HCT116 (cell line): ENCODE measurements at regions not wholly inside any gene's neighbourhood (a gene's known extent, or its start where the extent isn't known, plus 50 kb on each side); places are given as distances from the start of the nearest gene placed in this dataset.

ENCODE experiments used
- ATAC-seq: fragments of 200-7000 bp; cut with Tn5 transposase; 2 replicates; pipeline ENCODE4 v1.9.1; 2020; ENCODE audit warnings: mild to moderate bottlenecking, moderate library complexity
- BruUV-seq: library from RNA; stranded (reverse); fragments of 400-500 nt; replicated peaks from 2 replicates; lab custom pipeline; 2021; lab: Mats Ljungman, UMichigan
- CTCF ChIA-PET: fragments of 300-600 bp; sonication (Branson Sonifier 250); formaldehyde crosslinking; loops from one replicate; lab custom pipeline; 2021; ENCODE audit warnings: antibody characterized with exemption; lab: Charles Lee
- POLR2A ChIA-PET: fragments of 300-600, 350-600 bp; sonication (Branson Sonifier 250); formaldehyde crosslinking; loops from one replicate; lab custom pipeline; 2021; ENCODE audit warnings: antibody characterized with exemption; lab: Charles Lee
- RAD21 ChIA-PET, 2 experiments: fragments of 300-600 bp; sonication (Branson Sonifier 250); formaldehyde crosslinking; loops; one replicate each; lab custom pipeline; 2023; ENCODE audit warnings: low total read pairs in 2 of 2; ENCODE audit not compliant: uncharacterized antibody in 2 of 2, unreplicated experiment in 2 of 2, low non-redundant PET in 1 of 2; lab: Charles Lee
- DNase-seq: peaks from one replicate; pipeline ENCODE4 v3.0.0-alpha.2; 2010; ENCODE audit warnings: low read depth, low spot score
- H2AFZ ChIP-seq: fragments of 200-600 bp; shearing (Covaris generic), sonication (generic); 2 replicates; pipeline ENCODE4 v1.6.1; 2017; ENCODE audit warnings: low read depth, mixed run types, mixed read lengths, antibody characterized with exemption, low read length; ENCODE audit not compliant: poor library complexity, severe bottlenecking
- H3K27ac ChIP-seq: 2 replicates; pipeline ENCODE4 v1.5.1; 2012; ENCODE audit warnings: low read depth, low read length
- H3K27me3 ChIP-seq: fragments of 200-600 bp; sonication (generic); 2 replicates; pipeline ENCODE4 v1.6.1; 2016; ENCODE audit warnings: mixed run types, low read length, mixed read lengths; ENCODE audit not compliant: insufficient read depth
- H3K36me3 ChIP-seq, 2 experiments: fragments of 200-500 bp in 1 of 2; fragments of 200-600 bp in 1 of 2; sonication (Bioruptor generic) in 1 of 2; sonication (generic) in 1 of 2; 2 replicates each; pipeline versions ENCODE4 v1.5.1 to v1.6.1; 2014 to 2016; ENCODE audit warnings: low read length in 2 of 2, inconsistent platforms in 1 of 2, mixed read lengths in 1 of 2, mixed run types in 1 of 2; ENCODE audit not compliant: insufficient read depth in 2 of 2, control insufficient read depth in 1 of 2
- H3K4me1 ChIP-seq, 2 experiments: fragments of 200-600 bp in 1 of 2; sonication (generic) in 1 of 2; 2 replicates each; pipeline versions ENCODE4 v1.5.1 to v1.6.1; 2012 to 2017; ENCODE audit warnings: low read length in 2 of 2, inconsistent platforms in 1 of 2, mild to moderate bottlenecking in 1 of 2, mixed read lengths in 1 of 2, mixed run types in 1 of 2, moderate library complexity in 1 of 2; ENCODE audit not compliant: insufficient read depth in 2 of 2, control insufficient read depth in 1 of 2
- H3K4me2 ChIP-seq: fragments of 200-600 bp; sonication (generic); 2 replicates; pipeline ENCODE4 v1.6.1; 2017; ENCODE audit warnings: mixed run types, low read length, mixed read lengths
- H3K4me3 ChIP-seq, 2 experiments: fragments of 200-600 bp in 1 of 2; sonication (generic) in 1 of 2; replicated peaks in 1 of 2; 2 replicates each; pipeline ENCODE4 v1.5.1; 2011 to 2016; ENCODE audit warnings: low read length in 2 of 2, control low read depth in 1 of 2, low read depth in 1 of 2, mild to moderate bottlenecking in 1 of 2, mixed read lengths in 1 of 2, mixed run types in 1 of 2
- H3K79me2 ChIP-seq: fragments of 200-600 bp; sonication (generic); 2 replicates; pipeline ENCODE4 v1.6.1; 2017; ENCODE audit warnings: mild to moderate bottlenecking, mixed run types, low read length, moderate library complexity, mixed read lengths; ENCODE audit not compliant: insufficient read depth
- H3K9ac ChIP-seq: fragments of 200-600 bp; sonication (generic); 2 replicates; pipeline ENCODE4 v1.6.1; 2016; ENCODE audit warnings: low read length, mixed read lengths
- H3K9me2 ChIP-seq: fragments of 200-600 bp; sonication (generic), shearing (Covaris generic); 2 replicates; pipeline ENCODE4 v1.6.1; 2017; ENCODE audit warnings: mixed run types, mild to moderate bottlenecking, moderate library complexity; ENCODE audit not compliant: insufficient read depth
- H3K9me3 ChIP-seq, 2 experiments: fragments of 200-500 bp in 1 of 2; fragments of 200-600 bp in 1 of 2; sonication (Bioruptor generic) in 1 of 2; sonication (generic) in 1 of 2; 2 replicates each; pipeline ENCODE4 v1.6.1; 2014 to 2017; ENCODE audit warnings: low read length in 2 of 2, mixed read lengths in 2 of 2, inconsistent platforms in 1 of 2, low read depth in 1 of 2, mild to moderate bottlenecking in 1 of 2, mixed run types in 1 of 2, moderate library complexity in 1 of 2; ENCODE audit not compliant: control insufficient read depth in 1 of 2, insufficient read depth in 1 of 2
- H4K20me1 ChIP-seq: fragments of 200-600 bp; sonication (generic), shearing (Covaris generic); 2 replicates; pipeline ENCODE4 v1.6.1; 2017; ENCODE audit warnings: mixed run types, mild to moderate bottlenecking, moderate library complexity; ENCODE audit not compliant: insufficient read depth
- CBX3 ChIP-seq: IDR thresholded peaks from 2 replicates; pipeline ENCODE4 v1.6.1; 2012; ENCODE audit warnings: low read depth
- CEBPB ChIP-seq: IDR thresholded peaks from 2 replicates; pipeline ENCODE4 v1.6.1; 2012; ENCODE audit warnings: low read depth
- EGR1 ChIP-seq: IDR thresholded peaks from 2 replicates; pipeline ENCODE4 v1.6.1; 2012; ENCODE audit warnings: low read depth
- ELF1 ChIP-seq: IDR thresholded peaks from 2 replicates; pipeline ENCODE4 v1.6.1; 2012; ENCODE audit warnings: low read depth, borderline replicate concordance
- EZH2 ChIP-seq: fragments of 200-600 bp; sonication (generic); IDR thresholded peaks from 2 replicates; pipeline ENCODE4 v1.6.1; 2017; ENCODE audit warnings: antibody characterized with exemption, mixed run types
- EZH2phosphoT487 ChIP-seq: fragments of 200-600 bp; IDR thresholded peaks from 2 replicates; pipeline ENCODE4 v1.6.1; 2018; ENCODE audit warnings: antibody characterized with exemption, borderline replicate concordance
- JUND ChIP-seq: IDR thresholded peaks from 2 replicates; pipeline ENCODE4 v1.6.1; 2012
- POLR2A ChIP-seq: IDR thresholded peaks from 2 replicates; pipeline ENCODE4 v1.7.0; 2011; ENCODE audit warnings: borderline replicate concordance; ENCODE audit not compliant: insufficient read depth, insufficient read length; ENCODE audit errors: extremely low read depth
- SP1 ChIP-seq: IDR thresholded peaks from 2 replicates; pipeline ENCODE4 v1.6.1; 2012; ENCODE audit warnings: low read depth
- SRF ChIP-seq: IDR thresholded peaks from 2 replicates; pipeline ENCODE4 v1.6.1; 2012; ENCODE audit warnings: low read depth
- YY1 ChIP-seq: IDR thresholded peaks from 2 replicates; pipeline ENCODE4 v1.6.1; 2011; ENCODE audit warnings: low read length, low read depth, moderate library complexity, mild to moderate bottlenecking; ENCODE audit not compliant: insufficient replicate concordance; ENCODE audit errors: extremely low read depth
- ZFX ChIP-seq: fragments of 450-650 bp; IDR thresholded peaks from 2 replicates; pipeline ENCODE4 v1.6.1; 2017
- intact Hi-C: fragments of 100-400 bp; cut with micrococcal nuclease; formaldehyde crosslinking; loops from 2 replicates; pipeline ENCODE4 v1.10.0; 2022
- TF ChIP-seq, protein P1 (sequence below): IDR thresholded peaks from 2 replicates; pipeline ENCODE4 v1.6.1; 2011; ENCODE audit warnings: mild to moderate bottlenecking, low read length, moderate library complexity; ENCODE audit not compliant: insufficient replicate concordance; ENCODE audit errors: extremely low read depth
- TF ChIP-seq, protein P2 (sequence below): IDR thresholded peaks from 2 replicates; pipeline ENCODE4 v1.6.1; 2012

DNA sequence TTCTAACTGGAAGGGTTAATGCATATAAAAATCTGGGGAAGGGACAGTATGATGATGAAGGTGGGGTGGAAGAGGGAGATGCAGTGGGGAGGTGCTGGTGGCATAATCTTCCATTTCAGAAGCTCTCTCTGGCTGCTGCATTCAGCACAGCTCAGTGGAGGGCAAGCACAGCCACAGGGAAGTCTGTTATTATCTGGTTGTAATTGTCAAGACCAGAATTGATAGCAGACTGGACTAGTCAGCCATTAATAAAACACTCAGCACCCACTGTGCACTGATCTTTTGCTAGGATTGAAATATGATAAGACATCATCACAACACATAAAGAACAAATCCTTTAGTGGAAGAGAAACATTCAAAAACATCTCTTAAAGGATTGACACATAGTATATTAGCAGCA, 414.2 kb upstream of the LCORL start:
- Histone ChIP-seq H3K27ac (no peak overlapping the region), H2AFZ (no peak overlapping the region), H3K27me3 (no peaks in the 10 kb centered on the region; the same call in 1 of the 2 replicates), H3K9ac (no peak overlapping the region), H3K4me3 (no peak overlapping the region), H3K4me2 (no peak overlapping the region), H3K79me2 (no peaks in the 10 kb centered on the region), H3K9me3 (no peaks in the 10 kb centered on the region), H4K20me1 (no peaks in the 10 kb centered on the region)
- intact Hi-C loops = no loop called here
- CTCF ChIA-PET = no interaction called here
- TF ChIP-seq EZH2 (no peak), YY1 (no peak), SP1 (no peak)
- TF ChIP-seq, all 23 proteins: peak for 0
- Histone ChIP-seq H3K4me1 (no peaks in the 10 kb centered on the region), H3K36me3 (no peaks in the 10 kb centered on the region), H3K9me2 (no peaks in the 10 kb centered on the region)
- RAD21 ChIA-PET = no interaction called here
- no TSS peak for BruUV-seq
- ATAC-seq (no peak), DNase-seq (no peak)
- POLR2A ChIA-PET = no interaction called here

DNA sequence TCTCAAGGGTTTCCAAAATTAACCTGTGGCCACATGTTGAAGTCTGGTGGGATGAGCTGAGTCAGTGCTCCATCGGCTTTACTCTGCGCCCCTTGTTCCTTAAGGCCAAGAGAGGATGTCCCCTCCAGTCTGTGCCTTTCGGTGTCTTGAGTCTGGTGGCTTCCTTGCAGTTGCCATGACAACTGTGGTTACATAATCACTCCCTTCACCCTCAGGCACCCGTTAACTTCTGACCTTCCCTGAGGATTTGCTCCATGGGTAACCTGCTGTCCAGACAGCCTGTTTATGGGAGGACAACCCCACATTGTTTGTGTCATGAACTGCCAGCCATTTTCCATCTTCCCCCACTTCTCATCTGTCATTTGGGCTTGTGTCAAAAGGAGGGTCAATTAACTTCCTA, 401.1 kb upstream of the LCORL start:
- no peaks in the 10 kb centered on the region for H4K20me1 ChIP-seq
- no peaks in the 10 kb centered on the region for H3K9me2 ChIP-seq
- POLR2A ChIA-PET = no interaction called here
- no peak overlapping the region for H3K4me3 ChIP-seq
- intact Hi-C loops = no loop called here
- no peak overlapping the region for H3K27ac ChIP-seq
- no peak for TF ChIP-seq EGR1
- TF ChIP-seq POLR2A = no peak
- no peak for TF ChIP-seq JUND
- TF ChIP-seq, protein P1, sequence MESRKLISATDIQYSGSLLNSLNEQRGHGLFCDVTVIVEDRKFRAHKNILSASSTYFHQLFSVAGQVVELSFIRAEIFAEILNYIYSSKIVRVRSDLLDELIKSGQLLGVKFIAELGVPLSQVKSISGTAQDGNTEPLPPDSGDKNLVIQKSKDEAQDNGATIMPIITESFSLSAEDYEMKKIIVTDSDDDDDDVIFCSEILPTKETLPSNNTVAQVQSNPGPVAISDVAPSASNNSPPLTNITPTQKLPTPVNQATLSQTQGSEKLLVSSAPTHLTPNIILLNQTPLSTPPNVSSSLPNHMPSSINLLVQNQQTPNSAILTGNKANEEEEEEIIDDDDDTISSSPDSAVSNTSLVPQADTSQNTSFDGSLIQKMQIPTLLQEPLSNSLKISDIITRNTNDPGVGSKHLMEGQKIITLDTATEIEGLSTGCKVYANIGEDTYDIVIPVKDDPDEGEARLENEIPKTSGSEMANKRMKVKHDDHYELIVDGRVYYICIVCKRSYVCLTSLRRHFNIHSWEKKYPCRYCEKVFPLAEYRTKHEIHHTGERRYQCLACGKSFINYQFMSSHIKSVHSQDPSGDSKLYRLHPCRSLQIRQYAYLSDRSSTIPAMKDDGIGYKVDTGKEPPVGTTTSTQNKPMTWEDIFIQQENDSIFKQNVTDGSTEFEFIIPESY = no peak
- no peak for TF ChIP-seq CBX3
- TF ChIP-seq SRF = no peak
- TF ChIP-seq, protein P2, sequence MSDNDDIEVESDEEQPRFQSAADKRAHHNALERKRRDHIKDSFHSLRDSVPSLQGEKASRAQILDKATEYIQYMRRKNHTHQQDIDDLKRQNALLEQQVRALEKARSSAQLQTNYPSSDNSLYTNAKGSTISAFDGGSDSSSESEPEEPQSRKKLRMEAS = no peak
- TF ChIP-seq CEBPB = no peak
- TF ChIP-seq ELF1 = no peak
- TF ChIP-seq EZH2phosphoT487 = no peak
- TF ChIP-seq ZFX = no peak
- CTCF ChIA-PET = no interaction called here
- H3K4me2 ChIP-seq = no peak overlapping the region
- H2AFZ ChIP-seq = no peak overlapping the region
- H3K79me2 ChIP-seq = no peaks in the 10 kb centered on the region
- no peaks in the 10 kb centered on the region for H3K27me3 ChIP-seq
- BruUV-seq = no TSS peak
- no peak overlapping the region for H3K9ac ChIP-seq
- DNase-seq = no peak
- no peaks in the 10 kb centered on the region for H3K9me3 ChIP-seq
- H3K4me1 ChIP-seq = no peaks in the 10 kb centered on the region
- RAD21 ChIA-PET = no interaction called here
- ATAC-seq = no peak
- no peaks in the 10 kb centered on the region for H3K36me3 ChIP-seq
